Sciatic nerve (tissue), 2 donors: ENCODE measurements at regions not wholly inside any gene's neighbourhood (a gene's known extent, or its start where the extent isn't known, plus 50 kb on each side); places are given as distances from the start of the nearest gene placed in this dataset.

Experiments used
- ATAC-seq: fragments of 200-7000 bp; cut with Tn5 transposase; one replicate; pipeline ENCODE4 v1.9.1; 2020; ENCODE audit warnings: mild to moderate bottlenecking, moderate library complexity
- DNase-seq: peaks from one replicate; pipeline ENCODE4 v3.0.0-alpha.2; 2020; ENCODE audit warnings: low spot score
- intact Hi-C: fragments of 100-400 bp; cut with DNase I; formaldehyde crosslinking; loops from one replicate; pipeline ENCODE4 v1.14.2; 2022
- donor health status: DM: no; HTN: no; CAD: no.
- donor health status: DM: no; HTN: no; CAD: no.

DNA sequence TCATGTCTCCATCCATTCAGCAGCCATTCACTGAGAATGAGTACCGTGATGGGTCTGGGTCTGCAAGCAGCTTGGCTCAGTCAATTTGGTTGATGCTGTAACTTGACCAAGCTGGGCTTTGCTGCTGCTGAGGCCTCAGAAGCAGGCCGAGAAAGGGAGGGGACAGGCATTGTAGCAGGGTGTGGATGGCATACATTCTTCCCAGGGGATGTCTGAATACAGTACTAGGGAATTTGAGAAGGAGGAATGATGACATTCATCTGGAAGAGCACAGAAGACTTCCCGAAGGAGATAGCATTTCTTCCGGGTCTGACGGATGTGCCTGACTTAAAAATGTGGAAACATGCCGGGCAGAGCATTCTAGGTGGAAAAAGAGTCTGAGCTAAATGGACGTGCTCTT lies 105.3 kb upstream of the ADPGK start:
- ATAC-seq: no peak
- no peak for DNase-seq
- intact Hi-C loops: no loop called here

DNA sequence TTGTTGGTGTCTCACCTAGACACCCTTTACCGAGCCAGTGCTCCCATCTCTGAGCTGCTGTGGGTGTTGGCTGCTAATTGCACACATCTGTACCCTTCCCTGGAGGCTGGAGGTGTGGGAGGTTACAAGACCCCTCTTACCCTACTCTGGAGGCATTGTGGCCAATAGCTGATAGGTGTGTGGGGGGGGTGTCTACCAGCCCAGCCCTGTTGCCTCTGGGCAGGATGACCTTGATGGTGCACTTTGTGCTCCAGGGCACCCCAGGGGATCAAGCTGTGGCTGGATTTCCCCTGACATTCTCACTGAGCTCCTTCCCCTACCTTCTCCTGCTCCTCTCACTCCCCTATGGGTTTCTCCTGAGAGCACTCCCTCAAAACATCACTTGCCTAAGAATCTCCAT lies 104.7 kb upstream of the ADPGK start:
- intact Hi-C loops: no loop called here

DNA sequence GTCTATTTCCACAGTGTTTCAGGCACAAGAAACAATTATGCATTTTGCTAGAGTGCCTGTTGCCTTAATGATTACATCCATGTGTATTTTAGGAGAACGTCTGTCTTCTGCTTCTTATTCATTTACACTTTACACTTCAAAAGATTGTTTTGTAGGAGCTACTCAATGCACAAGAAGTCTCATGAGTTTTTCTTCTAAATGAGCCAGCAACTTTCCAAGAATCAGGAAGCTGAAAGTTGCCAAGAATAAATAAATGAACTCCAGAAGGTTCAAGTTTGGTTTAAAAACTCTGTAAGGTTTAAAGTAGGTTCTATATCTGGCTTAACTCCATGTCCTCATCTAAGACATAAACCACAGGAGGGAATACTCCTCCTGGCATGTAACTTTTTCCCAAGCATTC lies 103.8 kb upstream of the ADPGK start:
- ATAC-seq (no peak), DNase-seq (no peak)
- intact Hi-C loops: no loop called here

More for the DNA sequence above, 104.7 kb upstream of the ADPGK start:
- ATAC-seq (no peak), DNase-seq (no peak)

DNA sequence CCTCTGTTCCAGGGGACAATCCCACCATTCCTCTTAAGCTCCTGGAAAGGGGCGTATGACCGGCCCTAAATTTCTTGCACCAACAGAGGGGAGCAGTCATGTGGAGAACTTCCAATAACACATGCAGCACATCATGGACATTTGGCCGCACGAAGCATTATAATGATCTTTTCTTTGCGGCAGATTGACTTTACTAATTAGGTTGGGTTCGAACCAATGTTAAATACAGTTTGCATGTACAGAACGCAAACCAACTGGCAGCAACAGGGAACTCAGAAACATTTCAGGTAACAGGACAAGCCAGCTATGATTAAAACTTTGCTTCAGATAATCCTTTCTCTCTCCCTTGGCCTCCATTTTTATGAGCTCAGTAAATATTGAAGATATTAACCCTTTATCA lies 100.8 kb upstream of the ADPGK start:
- DNase-seq (no peak), ATAC-seq (no peak)

DNA sequence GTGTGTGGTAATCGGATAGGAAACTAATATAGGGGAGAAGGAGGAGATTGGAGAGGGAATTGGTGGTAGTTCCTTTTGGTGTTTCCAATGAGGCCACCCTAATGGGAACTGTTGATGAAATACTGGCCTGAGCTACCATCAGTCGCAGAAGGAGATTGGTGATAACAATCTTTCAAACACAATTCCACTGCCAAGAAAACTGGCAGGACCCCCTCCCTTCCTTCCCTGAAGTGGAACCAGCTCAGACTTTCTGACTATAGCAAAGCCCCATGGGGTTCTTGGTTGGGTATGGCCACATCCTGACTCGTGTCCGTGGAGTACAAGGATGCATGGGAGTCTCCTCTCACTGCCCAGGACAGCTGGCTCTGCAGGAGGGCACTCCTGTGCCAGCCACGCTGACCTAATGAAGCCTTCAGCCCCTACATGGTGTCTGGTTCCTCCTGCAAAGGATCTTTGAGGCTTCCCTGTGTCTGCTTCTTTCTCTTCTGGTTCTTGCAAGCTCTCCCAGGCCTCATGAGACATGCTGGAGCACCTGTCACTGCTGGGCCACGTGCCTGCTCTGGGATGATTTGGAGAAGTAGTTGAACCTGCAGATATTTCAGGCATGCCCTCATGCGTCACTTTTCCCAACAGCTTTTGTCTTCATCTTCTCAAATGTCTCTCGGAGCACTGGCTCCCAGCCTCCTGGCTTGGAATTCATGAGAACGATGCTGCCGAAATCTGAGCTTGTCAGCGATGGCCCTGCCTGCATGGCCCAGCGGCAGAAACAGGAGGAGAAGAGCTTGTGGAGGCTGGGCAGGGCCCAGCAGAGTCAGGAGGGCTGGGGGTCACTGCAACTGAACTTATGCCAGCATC lies 90.0 kb upstream of the ADPGK start:
- no peak for ATAC-seq
- DNase-seq: no peak
- intact Hi-C loops: no loop called here

More for the DNA sequence above, 100.8 kb upstream of the ADPGK start:
- intact Hi-C loops: no loop called here

DNA sequence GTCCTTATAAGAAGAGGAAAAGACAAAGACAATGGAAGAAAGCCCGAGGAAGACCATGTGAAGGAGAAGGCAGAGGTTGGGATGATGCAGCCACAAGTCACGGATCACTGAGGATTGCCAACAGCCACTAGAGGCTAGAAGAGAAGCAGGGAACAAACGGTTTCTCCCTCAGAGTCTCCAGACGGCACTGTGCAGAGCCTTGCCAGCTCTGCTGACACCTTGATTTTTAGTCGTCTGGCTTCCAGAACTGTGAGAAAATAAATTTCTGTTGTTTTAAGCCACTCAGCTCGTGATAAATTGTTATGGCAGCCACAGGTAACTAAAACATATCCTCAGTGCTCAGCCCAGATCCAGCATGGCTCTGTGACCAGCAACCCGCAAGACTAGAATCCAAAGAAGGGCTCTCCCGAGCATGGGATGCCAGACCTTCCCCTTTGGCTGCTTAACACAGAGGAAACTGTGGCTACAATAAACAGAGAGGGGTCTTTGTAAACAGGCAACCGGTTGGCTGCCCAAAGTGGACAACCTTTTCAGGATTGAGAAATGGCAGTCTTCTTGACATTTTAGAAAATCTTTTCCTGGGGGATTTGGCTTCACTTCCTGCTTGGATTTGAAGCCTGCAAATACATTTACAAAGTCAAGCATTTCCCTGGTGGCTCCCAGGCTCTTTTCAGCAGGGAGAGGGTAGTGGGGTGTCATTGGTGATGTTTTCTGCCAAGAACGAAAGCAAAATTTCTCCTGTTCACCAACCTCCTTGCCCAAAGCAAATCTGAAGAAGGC lies 88.7 kb upstream of the ADPGK start:
- ATAC-seq: no peak
- no peak for DNase-seq
- intact Hi-C loops: no loop called here

DNA sequence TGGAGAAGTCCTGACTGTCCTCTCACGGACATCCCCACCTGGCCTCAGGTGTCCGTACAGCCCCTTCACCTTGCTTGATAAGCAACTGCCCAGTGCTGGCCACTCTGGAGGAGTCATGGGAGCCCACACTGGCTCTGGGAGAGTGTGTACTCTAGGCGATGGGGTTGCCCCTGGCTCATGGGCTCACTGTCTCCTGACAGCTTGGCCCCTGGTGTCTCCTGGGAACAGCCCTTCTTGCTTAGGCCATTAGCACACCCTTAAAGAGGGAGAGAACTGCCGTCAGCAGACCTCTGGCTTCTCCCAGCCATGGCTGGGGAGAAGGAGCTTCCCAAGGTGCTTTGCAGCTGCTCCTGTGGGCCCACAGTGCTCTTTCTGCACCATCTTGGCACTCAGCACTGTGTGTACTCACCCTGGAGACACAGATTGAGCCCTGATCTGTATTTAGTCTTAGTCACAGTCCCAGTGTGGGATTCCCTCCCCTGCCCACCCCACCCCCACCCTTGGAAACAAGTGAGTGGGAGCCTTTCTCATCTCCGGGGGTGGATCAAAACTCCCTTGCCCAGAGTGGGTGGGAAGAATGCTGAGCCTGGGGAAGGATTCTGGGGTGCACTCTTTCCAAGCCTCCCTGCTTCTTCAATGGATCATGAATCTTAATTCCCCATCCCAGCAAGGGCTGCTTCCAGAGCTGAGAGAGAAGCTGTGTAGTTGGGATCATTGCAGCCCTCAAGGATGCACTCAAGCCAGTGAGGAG lies 83.5 kb upstream of the ADPGK start:
- ATAC-seq (no peak), DNase-seq (no peak)
- intact Hi-C loops: no loop called here

DNA sequence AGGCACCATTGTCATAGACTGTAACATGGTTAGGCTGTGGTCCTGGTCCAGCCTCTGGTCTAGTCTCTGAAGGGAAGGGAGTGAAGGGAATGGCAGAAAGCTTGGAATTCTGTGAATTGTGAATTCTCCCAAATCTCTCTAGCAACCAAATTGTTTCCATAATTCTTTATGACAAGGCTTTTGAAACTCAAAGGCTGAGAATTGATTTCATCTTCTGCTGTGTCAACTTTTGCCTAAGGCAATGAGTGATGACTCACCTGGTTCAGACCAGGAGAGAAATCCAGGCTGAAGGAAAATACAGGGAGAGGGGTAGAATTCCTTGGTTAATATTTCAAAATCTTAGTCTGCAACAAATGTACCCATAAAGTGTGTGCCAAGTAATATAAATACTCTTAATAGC lies 82.6 kb upstream of the ADPGK start:
- intact Hi-C loops: no loop called here
- ATAC-seq (no peak), DNase-seq (no peak)

DNA sequence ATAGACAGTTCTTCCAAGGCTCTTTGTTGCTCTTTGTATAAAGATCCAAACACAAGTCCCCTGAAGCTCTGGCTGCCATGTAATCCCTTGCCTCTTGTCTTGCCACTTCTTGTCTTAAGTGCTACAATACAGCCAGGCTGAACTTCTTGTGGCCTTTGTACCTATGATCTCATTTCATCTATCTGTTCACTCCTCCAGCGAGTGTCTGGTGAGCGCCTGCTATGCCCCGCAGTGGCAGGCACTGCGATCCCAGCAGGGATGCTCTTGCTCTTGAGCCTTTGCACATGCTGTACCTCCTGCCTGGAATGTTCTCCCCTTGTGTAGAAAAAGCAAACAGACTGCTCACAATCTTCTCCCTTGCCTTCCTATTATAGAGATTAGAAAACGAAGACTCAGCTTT lies 81.9 kb upstream of the ADPGK start:
- intact Hi-C loops: no loop called here
- DNase-seq (no peak), ATAC-seq (no peak)

DNA sequence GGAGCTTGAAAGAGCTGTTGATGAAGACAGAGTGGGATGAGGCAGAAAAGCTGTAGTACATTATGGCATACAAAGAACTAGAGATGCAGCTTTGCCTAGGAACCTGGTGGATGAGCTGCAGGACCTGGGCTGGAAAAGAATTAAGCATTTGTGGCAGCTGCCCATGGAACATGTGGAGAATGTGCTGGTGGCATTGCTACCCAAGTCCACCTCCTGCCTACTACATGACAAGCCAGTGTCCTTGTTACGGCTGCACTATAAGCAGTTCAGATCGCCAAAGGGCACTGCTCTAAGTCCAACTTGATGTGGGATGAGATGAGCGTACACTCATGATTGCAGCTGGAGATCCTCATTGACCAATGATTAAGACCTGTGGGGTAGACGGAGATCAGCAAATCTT lies 81.1 kb upstream of the ADPGK start:
- DNase-seq: no peak
- no peak for ATAC-seq
- intact Hi-C loops: no loop called here

DNA sequence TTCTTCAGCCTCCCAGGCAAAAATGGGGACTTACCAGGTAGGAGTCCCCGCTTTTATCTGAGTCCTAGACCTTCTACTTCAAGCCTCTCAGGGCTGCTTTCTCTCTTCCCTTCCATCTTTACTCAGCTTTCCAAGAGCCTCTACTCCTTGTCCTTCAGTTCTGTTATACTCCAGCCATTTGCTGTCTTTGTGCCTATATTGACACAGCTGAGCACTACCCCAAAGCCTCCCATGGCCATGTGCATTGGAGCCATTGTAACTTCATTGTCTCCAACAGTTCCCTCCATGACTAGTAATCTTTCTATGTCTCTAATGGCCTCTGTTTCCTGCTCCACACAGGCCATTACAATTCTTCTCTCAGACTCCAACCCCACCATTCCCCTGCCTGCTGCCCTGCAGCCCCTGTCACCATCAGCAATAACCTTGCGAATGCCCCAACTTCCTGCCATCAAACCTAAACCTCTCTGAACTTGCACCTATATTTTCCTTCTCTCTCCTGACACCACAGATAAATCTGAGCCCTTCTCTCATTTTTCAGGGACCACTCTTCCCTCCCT lies 77.9 kb upstream of the ADPGK start:
- no peak for ATAC-seq
- DNase-seq: no peak
- intact Hi-C loops: no loop called here

DNA sequence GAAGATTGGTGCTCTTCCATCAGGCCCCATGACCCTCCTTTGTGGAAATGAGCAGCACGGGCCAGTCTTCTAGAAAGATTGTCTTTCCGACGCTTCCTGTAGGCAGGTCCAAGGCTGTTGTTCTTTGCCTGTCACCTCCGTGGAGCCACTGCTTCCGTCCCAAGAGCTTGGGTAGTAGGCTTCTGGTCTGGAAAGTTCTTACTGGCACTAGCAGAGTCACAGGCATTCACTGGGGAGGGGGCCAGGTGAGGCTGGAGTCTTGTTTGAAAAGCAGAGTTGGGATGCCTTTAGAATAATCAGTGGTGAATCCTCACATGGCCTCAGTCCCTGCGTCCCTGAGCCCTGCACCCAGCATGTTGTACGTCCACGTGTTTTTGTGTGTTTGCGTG lies 76.2 kb upstream of the ADPGK start:
- ATAC-seq (no peak), DNase-seq (no peak)
- intact Hi-C loops: no loop called here

DNA sequence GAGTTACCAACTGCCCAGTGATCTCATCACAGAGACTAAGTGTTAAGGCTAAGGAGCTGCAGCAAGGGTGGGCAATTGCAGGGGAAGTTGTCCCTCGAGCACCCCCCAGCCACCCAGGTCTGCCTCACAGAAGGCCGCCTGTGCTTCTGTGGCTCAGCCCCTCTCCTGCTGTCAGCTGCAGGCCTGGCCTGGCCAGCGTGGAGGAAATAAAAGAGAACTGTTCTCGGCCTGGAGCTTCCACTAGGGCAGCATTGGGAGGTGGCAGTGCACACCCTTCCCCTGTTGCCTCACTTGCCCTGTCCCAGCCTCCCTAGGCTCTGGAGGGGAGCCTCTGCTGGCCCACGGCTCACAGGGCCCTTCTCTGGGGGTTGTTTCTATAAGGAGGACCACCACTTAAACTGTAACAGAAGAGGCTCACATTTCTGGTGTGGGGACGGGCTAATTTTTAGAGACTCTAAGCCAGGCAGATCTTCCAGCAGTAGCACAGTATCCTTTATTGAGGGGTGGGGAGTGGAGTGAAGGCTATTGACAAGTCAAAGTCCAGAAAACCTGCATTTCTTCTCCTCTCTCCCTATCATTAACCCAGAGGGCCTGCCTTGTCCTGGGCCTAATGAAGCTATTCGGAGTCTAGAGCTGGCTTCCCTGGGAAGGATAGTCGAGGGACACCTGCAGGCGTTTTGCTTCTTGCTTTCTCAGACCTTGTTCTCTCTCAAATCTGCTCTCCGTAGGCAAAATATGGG lies 75.6 kb upstream of the ADPGK start:
- intact Hi-C loops: no loop called here

DNA sequence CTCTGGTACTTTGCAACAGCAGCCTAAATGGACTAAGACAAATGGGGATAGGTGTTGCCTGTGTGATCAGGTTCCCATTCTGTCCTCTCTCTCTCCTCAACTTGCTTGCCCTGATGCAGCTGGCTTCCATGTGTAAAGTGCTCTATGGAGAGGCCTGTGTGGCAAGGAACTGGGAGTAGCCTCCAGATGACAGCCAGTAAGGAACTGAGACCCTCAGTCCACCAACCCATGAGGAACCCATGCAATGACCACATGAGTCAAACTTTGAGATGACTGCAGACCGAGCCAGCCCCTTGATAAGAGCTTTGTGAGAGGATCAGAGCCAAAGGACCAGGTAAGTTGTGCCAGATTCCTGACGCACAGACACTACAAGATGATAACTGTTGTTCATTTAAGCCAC lies 74.6 kb upstream of the ADPGK start:
- intact Hi-C loops: no loop called here
- ATAC-seq: no peak
- DNase-seq: no peak

More for the DNA sequence above, 75.6 kb upstream of the ADPGK start:
- DNase-seq (no peak), ATAC-seq (no peak)

DNA sequence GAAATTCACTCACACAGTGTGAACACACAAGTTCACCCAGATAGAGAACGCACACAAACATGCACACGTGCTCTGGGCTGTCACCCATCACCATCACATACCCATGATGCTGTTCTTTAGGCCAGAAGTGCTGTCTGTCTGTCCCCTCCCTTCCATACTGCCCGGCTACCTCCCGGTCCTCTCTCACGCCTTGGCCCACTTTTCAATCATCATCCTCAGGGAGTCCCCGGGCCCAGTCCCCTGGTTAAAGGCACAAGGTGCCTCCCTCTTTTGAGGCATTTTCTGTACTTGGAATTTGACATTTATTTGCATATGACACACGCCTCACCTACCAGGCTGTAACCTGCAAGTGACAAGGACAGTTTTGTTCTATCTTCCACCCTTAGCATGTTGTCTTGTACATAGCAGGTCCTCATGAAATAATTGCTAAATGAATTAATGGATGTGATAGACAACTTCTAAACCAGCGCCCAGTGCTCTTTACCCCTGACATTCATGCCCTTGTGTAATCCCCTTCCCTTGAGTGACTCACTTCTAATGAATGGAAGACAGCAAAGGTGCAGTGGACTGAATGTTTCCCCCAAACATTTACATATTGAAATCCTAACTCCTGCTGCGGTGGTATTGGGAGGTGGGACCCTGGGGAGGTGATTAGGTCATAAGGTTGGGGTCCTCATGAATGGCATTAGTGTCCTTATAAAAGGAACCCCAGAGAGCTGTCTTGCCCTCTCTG lies 73.9 kb upstream of the ADPGK start:
- DNase-seq (no peak), ATAC-seq (no peak)
- intact Hi-C loops: no loop called here

DNA sequence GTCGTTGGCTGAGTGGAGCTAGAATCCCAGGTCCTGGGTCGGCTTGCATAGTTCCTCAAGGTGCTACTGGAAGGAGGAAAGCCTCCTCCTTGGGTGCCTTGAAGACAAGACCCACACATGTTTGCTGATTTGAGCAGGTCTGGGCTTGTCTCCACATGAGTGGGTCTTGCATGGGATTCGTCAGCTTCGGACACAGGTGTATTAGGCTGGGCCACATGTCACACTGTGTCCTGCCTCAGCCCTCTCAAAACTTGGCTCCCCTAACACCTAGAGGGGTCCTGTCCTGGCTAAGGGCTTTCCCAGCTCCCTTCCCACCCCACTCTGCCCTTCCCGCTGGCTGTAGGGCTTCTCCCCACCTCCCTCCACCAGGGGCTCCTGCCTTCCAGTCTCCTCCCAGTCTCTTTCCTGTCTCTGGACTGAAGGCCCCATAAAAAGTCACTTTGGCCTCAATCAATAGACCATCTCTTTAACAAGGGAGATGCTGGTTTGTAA lies 73.0 kb upstream of the ADPGK start:
- ATAC-seq (no peak), DNase-seq (no peak)
- intact Hi-C loops: no loop called here

DNA sequence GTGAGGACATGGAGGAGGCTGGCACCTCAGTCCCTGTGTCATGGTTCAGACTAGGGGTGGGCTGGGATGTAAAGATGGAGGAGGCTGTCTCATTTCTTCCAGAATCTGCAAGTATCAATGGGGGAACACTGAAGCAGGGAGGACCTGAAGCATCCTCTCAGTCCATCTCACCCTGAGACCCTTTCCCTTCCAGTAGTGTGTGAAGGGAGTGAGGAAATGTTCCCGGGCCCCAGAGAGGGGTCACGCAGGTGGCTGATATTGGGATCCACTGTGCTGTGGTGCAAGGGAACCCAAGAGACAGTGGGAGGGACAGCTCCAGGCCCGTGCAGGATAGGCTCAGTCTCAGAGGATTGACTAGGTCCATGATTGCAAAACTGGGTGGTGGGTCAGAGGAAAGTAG lies 72.2 kb upstream of the ADPGK start:
- intact Hi-C loops: no loop called here
- ATAC-seq: no peak
- DNase-seq: no peak

DNA sequence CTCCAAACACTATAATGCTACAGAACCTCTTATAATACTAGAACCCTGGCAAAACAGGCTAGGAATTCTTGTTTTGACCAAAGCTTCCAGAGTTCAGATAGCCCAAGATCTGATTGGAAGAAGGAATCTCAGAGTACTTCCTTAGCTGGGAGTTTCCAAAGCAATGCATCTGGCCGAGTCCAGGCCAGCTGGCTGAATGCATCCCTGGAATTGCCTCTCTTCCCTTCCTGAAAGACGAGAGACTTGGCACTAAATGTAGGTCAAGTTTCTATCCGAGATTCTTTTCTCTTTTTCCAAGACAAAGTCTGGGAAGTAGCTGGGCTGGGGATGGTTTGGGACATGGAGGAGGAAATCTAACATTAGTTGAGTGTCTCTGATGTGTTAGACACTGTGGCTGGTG lies 68.7 kb upstream of the ADPGK start:
- intact Hi-C loops: no loop called here
- ATAC-seq: no peak
- no peak for DNase-seq
